ENCODE measurements at regions not wholly inside any gene's neighbourhood (a gene's known extent, or its start where the extent isn't known, plus 50 kb on each side); places are given as distances from the start of the nearest gene placed in this dataset.

GRCh38 chr6:145420599-145420998 lies 314.7 kb downstream of the EPM2A start:
- no peaks in the 10 kb centered on the region for H3K9me3 Mint-ChIP-seq (ENCODE audit: unreplicated experiment)
- no peaks in the 10 kb centered on the region for H3K36me3 Mint-ChIP-seq (ENCODE audit: unreplicated experiment)
- H3K4me1 Mint-ChIP-seq (ENCODE audit: unreplicated experiment), result no peaks in the 10 kb centered on the region
- peaks cover 16% of the 10 kb centered on the region for H3K27me3 Mint-ChIP-seq (ENCODE audit: unreplicated experiment)
- H3K27ac Mint-ChIP-seq (ENCODE audit: unreplicated experiment), result no peak overlapping the region
- DNase-seq (ENCODE audit: extremely low spot score, unreplicated experiment), result no peak
- H3K4me3 Mint-ChIP-seq (ENCODE audit: unreplicated experiment), result no peak overlapping the region
- TF ChIP-seq CTCF (IDR thresholded peaks at IDR 0.05), result no peak

- Mint-ChIP-seq H3K4me1 (ENCODE audit: unreplicated experiment) (no peaks in the 10 kb centered on the region), H3K36me3 (ENCODE audit: unreplicated experiment) (no peaks in the 10 kb centered on the region), H3K27ac (ENCODE audit: unreplicated experiment) (no peak overlapping the region), H3K4me3 (ENCODE audit: unreplicated experiment) (no peak overlapping the region), H3K27me3 (ENCODE audit: unreplicated experiment) (peaks cover 16% of the 10 kb centered on the region), H3K9me3 (ENCODE audit: unreplicated experiment) (no peaks in the 10 kb centered on the region)
- no peak for TF ChIP-seq CTCF (IDR thresholded peaks at IDR 0.05)
- no peak for DNase-seq (ENCODE audit: extremely low spot score, unreplicated experiment)
Measured at GRCh38 chr6:145423936-145424335, 311.4 kb downstream of the EPM2A start.

GRCh38 chr6:145427232-145427631 lies 308.1 kb downstream of the EPM2A start:
- H3K4me3 Mint-ChIP-seq (ENCODE audit: unreplicated experiment), result no peak overlapping the region
- peaks cover 10% of the 10 kb centered on the region for H3K27me3 Mint-ChIP-seq (ENCODE audit: unreplicated experiment)
- no peaks in the 10 kb centered on the region for H3K9me3 Mint-ChIP-seq (ENCODE audit: unreplicated experiment)
- no peaks in the 10 kb centered on the region for H3K4me1 Mint-ChIP-seq (ENCODE audit: unreplicated experiment)
- H3K36me3 Mint-ChIP-seq (ENCODE audit: unreplicated experiment), result no peaks in the 10 kb centered on the region
- TF ChIP-seq CTCF (IDR thresholded peaks at IDR 0.05), result no peak
- H3K27ac Mint-ChIP-seq (ENCODE audit: unreplicated experiment), result no peak overlapping the region
- DNase-seq (ENCODE audit: extremely low spot score, unreplicated experiment), result no peak

GRCh38 chr6:145428706-145429105 lies 306.6 kb downstream of the EPM2A start:
- peaks cover 9% of the 10 kb centered on the region for H3K27me3 Mint-ChIP-seq (ENCODE audit: unreplicated experiment)

GRCh38 chr6:145442110-145442509 lies 293.2 kb downstream of the EPM2A start:
- H3K9me3 Mint-ChIP-seq (ENCODE audit: unreplicated experiment), result peaks cover 51% of the 10 kb centered on the region

More at GRCh38 chr6:145428706-145429105, 306.6 kb downstream of the EPM2A start:
- DNase-seq (ENCODE audit: extremely low spot score, unreplicated experiment), result no peak
- no peaks in the 10 kb centered on the region for H3K36me3 Mint-ChIP-seq (ENCODE audit: unreplicated experiment)
- no peak overlapping the region for H3K4me3 Mint-ChIP-seq (ENCODE audit: unreplicated experiment)
- H3K9me3 Mint-ChIP-seq (ENCODE audit: unreplicated experiment), result no peaks in the 10 kb centered on the region
- H3K27ac Mint-ChIP-seq (ENCODE audit: unreplicated experiment), result no peak overlapping the region
- no peak for TF ChIP-seq CTCF (IDR thresholded peaks at IDR 0.05)
- no peaks in the 10 kb centered on the region for H3K4me1 Mint-ChIP-seq (ENCODE audit: unreplicated experiment)

More at GRCh38 chr6:145442110-145442509, 293.2 kb downstream of the EPM2A start:
- DNase-seq (ENCODE audit: extremely low spot score, unreplicated experiment), result no peak
- Mint-ChIP-seq H3K27me3 (ENCODE audit: unreplicated experiment) (no peaks in the 10 kb centered on the region), H3K4me1 (ENCODE audit: unreplicated experiment) (no peaks in the 10 kb centered on the region), H3K4me3 (ENCODE audit: unreplicated experiment) (no peak overlapping the region), H3K27ac (ENCODE audit: unreplicated experiment) (no peak overlapping the region), H3K36me3 (ENCODE audit: unreplicated experiment) (peaks cover 2% of the 10 kb centered on the region)
- TF ChIP-seq CTCF (IDR thresholded peaks at IDR 0.05), result no peak

Data from osteocyte (in vitro differentiated cells).